Epidermal melanocyte (primary cell): ENCODE measurements at regions not wholly inside any gene's neighbourhood (a gene's known extent, or its start where the extent isn't known, plus 50 kb on each side); places are given as distances from the start of the nearest gene placed in this dataset.
"Not testable (repeated sequence)": the region's sequence is repeated elsewhere in the genome, so short reads cannot be mapped to it uniquely, and the experiment has no call there.

Experiments used
- DNase-seq: peaks from one replicate; pipeline ENCODE4 v3.0.0; 2011; ENCODE audit warnings: low spot score; ENCODE audit not compliant: insufficient read length

- DNase-seq = no peak
Observed at GRCh38 chr3:146770881-146771280, 165.7 kb upstream of the PLSCR5 start.

- no peak for DNase-seq
Observed at GRCh38 chr3:146770301-146770700, 165.2 kb upstream of the PLSCR5 start.

- DNase-seq = no peak
Observed at GRCh38 chr3:146757759-146758158, 152.6 kb upstream of the PLSCR5 start.

GRCh38 chr3:146750196-146750595 lies 145.1 kb upstream of the PLSCR5 start:
- DNase-seq = no peak

- no peak for DNase-seq
Observed at GRCh38 chr3:146747928-146748327, 142.8 kb upstream of the PLSCR5 start.

GRCh38 chr3:146747051-146747450 lies 141.9 kb upstream of the PLSCR5 start:
- no peak for DNase-seq

- DNase-seq = no peak
Observed at GRCh38 chr3:146746190-146746589, 141.0 kb upstream of the PLSCR5 start.

- DNase-seq = no peak
Observed at GRCh38 chr3:146739203-146739671, 134.1 kb upstream of the PLSCR5 start.

- no peak for DNase-seq
Observed at GRCh38 chr3:146732325-146732724, 127.2 kb upstream of the PLSCR5 start.

GRCh38 chr3:146715170-146715569 lies 110.0 kb upstream of the PLSCR5 start:
- no peak for DNase-seq

GRCh38 chr3:146712806-146713205 lies 107.7 kb upstream of the PLSCR5 start:
- no peak for DNase-seq

GRCh38 chr3:146709969-146710368 lies 104.8 kb upstream of the PLSCR5 start:
- DNase-seq = no peak

GRCh38 chr3:146705225-146705624 lies 100.1 kb upstream of the PLSCR5 start:
- DNase-seq = no peak

- DNase-seq = no peak
Observed at GRCh38 chr3:146702237-146702636, 97.1 kb upstream of the PLSCR5 start.

- DNase-seq = no peak
Observed at GRCh38 chr3:146701246-146701645, 96.1 kb upstream of the PLSCR5 start.

- not testable (repeated sequence) for DNase-seq
Observed at GRCh38 chr3:146700025-146700424, 94.9 kb upstream of the PLSCR5 start.

- no peak for DNase-seq
Observed at GRCh38 chr3:146692254-146692653, 87.1 kb upstream of the PLSCR5 start.

GRCh38 chr3:146685050-146685814 lies 80.1 kb upstream of the PLSCR5 start:
- no peak for DNase-seq

GRCh38 chr3:146682171-146682570 lies 77.0 kb upstream of the PLSCR5 start:
- DNase-seq = no peak

- DNase-seq = no peak
Observed at GRCh38 chr3:146680617-146681016, 75.5 kb upstream of the PLSCR5 start.

GRCh38 chr3:146679995-146680394 lies 74.8 kb upstream of the PLSCR5 start:
- no peak for DNase-seq

GRCh38 chr3:146679191-146679590 lies 74.0 kb upstream of the PLSCR5 start:
- DNase-seq = no peak

- no peak for DNase-seq
Observed at GRCh38 chr3:146672941-146673340, 67.8 kb upstream of the PLSCR5 start.
